Amygdala (tissue), 56 donors: ENCODE measurements at regions not wholly inside any gene's neighbourhood (a gene's known extent, or its start where the extent isn't known, plus 50 kb on each side); places are given as distances from the start of the nearest gene placed in this dataset.
A peak's percentile ranks its signal among the peaks of the same experiment; 100 is the strongest.

Experiments
- DNase-seq, 56 donors: peaks; one replicate each; lab custom pipeline; 2025; lab: John Stamatoyannopoulos, UW

- DNase-seq = no peak
These were observed 541.7 kb downstream of the MBD2 start for GRCh38 chr18:53682796-53683195.

- DNase-seq = no peak
These were observed 547.0 kb downstream of the MBD2 start for GRCh38 chr18:53677480-53677879.

GRCh38 chr18:53665701-53666100, 558.8 kb downstream of the MBD2 start:
- no peak for DNase-seq

- no peak for DNase-seq
These were observed 559.9 kb downstream of the MBD2 start for GRCh38 chr18:53664575-53664974.

DNA sequence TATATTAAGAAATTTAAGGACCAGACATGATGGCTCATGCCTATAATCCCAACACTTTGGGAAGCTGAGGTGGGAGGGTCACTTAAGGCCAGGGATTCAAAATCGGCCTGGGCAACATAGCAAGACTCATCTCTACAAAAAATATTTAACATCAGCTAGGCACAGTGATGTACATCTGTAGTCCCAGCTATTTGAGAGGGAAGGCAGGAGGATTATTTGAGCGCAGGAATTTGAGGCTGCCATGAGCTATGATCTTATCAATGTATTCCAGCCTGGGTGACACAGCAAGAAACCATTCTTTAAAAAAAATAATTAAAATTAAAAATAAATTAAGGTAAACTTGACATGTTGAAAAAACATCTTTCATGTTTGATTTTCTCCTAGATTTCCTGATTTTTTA, 564.2 kb downstream of the MBD2 start:
- no peak for DNase-seq

DNA sequence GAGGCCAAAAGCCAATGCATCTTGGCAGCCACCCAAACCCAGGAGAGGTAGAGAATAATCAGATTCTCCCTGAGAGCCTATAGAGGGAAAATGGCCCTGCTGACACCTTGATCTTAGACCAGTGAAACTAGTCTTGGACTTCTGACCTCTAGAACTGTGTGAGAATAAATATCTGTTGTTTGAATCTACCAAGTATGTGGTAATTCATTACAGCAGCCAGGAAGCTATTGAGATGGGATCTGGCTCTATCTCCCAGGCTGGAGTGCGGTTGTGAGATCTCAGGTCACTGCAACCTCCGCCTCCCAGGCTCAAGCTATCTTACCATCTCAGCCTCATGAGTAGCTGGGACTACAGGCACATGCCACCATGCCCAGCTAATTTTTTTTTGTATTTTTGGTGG, 567.2 kb downstream of the MBD2 start:
- no peak for DNase-seq

GRCh38 chr18:53649621-53650020, 574.8 kb downstream of the MBD2 start:
- DNase-seq = no peak

DNA sequence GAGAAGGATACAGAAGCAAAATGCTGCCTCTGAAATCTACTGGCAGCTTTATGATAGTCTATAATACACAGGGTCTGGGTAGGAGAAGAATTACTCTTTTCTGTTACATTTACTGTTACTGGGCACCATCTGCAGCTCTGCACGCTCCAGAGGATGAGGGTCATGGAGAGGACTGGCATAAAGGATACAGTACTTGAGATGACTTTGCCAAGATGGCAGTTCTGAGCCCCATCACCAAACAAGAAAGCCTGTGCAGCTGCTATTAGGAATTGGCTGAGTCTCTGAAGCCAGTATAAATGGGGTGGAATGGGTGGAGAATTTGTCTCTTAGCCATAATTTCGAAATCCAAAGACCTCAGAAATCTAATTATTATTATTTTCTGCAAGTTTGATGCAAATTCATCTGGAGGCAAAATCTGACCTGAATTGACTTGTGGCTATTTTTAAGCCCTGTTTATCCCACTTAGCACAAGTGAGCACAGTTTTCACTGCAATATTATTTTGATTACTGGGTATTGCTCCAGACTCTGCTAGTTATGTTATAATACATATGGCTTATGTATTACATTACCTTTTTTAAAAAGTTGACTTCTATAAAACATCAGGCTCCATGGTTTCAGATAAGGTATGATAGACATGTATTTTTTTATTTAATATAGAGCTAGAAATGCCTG, 579.5 kb downstream of the MBD2 start:
- no peak for DNase-seq

- no peak for DNase-seq
These were observed 584.8 kb downstream of the MBD2 start for GRCh38 chr18:53639687-53640086.

- DNase-seq = no peak
These were observed 595.1 kb downstream of the MBD2 start for GRCh38 chr18:53629337-53629736.

DNA sequence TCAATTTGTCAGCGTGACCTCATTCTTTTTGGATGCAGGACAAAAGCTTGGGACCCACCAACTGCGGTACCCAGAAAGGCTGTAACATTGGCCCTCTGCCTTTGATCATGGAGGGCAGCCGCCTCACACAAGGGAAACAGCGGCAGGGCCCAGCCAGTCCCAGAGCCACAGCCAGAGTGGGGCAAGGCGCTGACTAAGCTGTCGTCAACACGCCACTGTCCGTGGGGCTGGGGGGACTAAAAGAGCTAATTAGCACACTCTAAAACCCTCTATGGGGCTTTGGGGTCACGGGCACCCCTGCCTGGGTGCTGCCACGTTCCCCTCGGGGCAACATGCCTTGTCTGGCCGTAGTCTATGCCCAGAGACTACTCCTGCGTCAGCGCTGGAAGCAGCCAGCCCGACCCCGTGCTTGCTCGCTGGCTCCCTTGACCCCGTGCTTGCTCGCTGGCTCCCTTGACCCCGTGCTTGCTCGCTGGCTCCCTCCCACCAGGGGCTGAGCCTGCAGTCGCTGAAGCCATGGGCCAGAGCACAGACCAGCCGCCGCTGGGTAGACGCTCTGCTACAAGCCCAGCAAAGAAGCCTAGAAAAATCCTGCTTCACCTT, 598.4 kb downstream of the MBD2 start:
- DNase-seq = no peak

DNA sequence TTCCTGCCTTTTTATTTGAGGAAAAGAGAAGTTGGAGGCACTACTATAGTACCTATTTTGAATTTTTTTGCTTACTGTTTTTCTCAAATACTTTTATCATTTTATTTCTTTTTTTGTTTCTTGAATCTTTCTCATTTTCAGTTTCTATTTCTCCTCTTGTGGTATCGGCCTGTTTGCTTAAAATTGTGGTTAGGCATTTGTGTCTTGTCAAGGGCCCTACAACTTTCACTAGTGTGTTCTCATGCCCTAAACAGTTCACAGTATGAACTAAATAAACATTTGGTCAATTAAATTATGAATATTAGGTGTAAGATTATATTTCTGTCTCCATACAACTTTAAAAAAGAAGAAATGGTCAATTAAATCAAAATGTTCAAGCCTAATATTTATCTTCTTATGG, 613.5 kb downstream of the MBD2 start:
- DNase-seq = no peak

GRCh38 chr18:53606792-53607191, 617.7 kb downstream of the MBD2 start:
- DNase-seq = no peak

GRCh38 chr18:53605198-53605597, 619.3 kb downstream of the MBD2 start:
- DNase-seq = no peak

GRCh38 chr18:53603276-53603675, 621.2 kb downstream of the MBD2 start:
- peak in 20 of 56 donors; percentile 0 to 47 (median 4) for DNase-seq

GRCh38 chr18:53601344-53601743, 623.1 kb downstream of the MBD2 start:
- no peak for DNase-seq

DNA sequence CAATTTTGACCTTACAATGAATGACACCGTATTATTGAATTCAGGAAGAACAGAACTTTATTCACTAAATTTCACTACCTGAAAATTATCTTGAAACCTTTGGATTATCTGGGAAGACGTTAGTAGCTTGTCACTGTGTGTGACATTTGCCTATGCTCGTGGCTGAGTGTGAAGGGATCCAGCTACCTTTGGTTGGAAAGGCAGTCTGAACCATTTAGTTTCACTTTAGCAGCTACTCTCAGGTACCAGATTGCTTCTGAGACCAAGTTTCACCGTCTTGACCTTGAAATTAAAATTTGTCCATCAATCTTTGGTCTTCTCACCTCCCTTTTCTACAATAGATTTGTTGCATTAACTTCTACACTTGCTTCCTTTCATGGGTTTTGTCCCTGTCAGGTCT, 637.5 kb downstream of the MBD2 start:
- DNase-seq = no peak
